SK-N-SH treated with all-trans-retinoic acid at 6 μM for 48 hours (cell line): ENCODE measurements at regions not wholly inside any gene's neighbourhood (a gene's known extent, or its start where the extent isn't known, plus 50 kb on each side); places are given as distances from the start of the nearest gene placed in this dataset.
A peak's percentile ranks its signal among the peaks of the same experiment; 100 is the strongest.

ENCODE experiments used
- ATAC-seq: fragments of 200-7000 bp; cut with Tn5 transposase; 3 replicates; pipeline ENCODE4 v1.9.1; 2020; ENCODE audit warnings: mild to moderate bottlenecking, moderate library complexity
- BACH2 ChIP-seq: fragments of 250-450 bp; sonication (Bioruptor Pico); IDR thresholded peaks from 2 replicates; pipeline ENCODE4 v1.9.0; 2021; ENCODE audit warnings: mild to moderate bottlenecking, borderline replicate concordance
- CREB5 ChIP-seq: fragments of 250-450 bp; sonication (Bioruptor Pico); IDR thresholded peaks from 2 replicates; pipeline ENCODE4 v1.5.1; 2020; ENCODE audit warnings: low read depth, mild to moderate bottlenecking, moderate library complexity
- CSDC2 ChIP-seq: fragments of 250-450 bp; sonication (Bioruptor Pico); IDR thresholded peaks from 2 replicates; pipeline ENCODE4 v1.5.0; 2020; ENCODE audit warnings: mild to moderate bottlenecking, moderate library complexity
- CSRNP3 ChIP-seq: fragments of 250-450 bp; sonication (Bioruptor Pico); IDR thresholded peaks from 2 replicates; pipeline ENCODE4 v1.5.1; 2021; ENCODE audit warnings: mild to moderate bottlenecking, moderate library complexity
- ESRRG ChIP-seq: fragments of 250-450 bp; sonication (Bioruptor Pico); IDR thresholded peaks from 2 replicates; pipeline ENCODE4 v1.6.1; 2021; ENCODE audit warnings: mild to moderate bottlenecking
- GLIS3 ChIP-seq: fragments of 250-450 bp; sonication (Bioruptor Pico); IDR thresholded peaks from 2 replicates; pipeline ENCODE4 v1.5.0; 2020; ENCODE audit warnings: mild to moderate bottlenecking, moderate library complexity
- ISL1 ChIP-seq: fragments of 250-450 bp; sonication (Bioruptor Pico); IDR thresholded peaks from 2 replicates; pipeline ENCODE4 v2.1.2; 2022; ENCODE audit warnings: mild to moderate bottlenecking, moderate library complexity
- OSR1 ChIP-seq: fragments of 250-450 bp; sonication (Bioruptor Pico); IDR thresholded peaks from 2 replicates; pipeline ENCODE4 v1.8.0; 2022; ENCODE audit warnings: moderate library complexity, mild to moderate bottlenecking, inconsistent platforms
- PATZ1 ChIP-seq: fragments of 250-450 bp; sonication (Bioruptor Pico); IDR thresholded peaks from 2 replicates; pipeline ENCODE4 v1.8.0; 2020; ENCODE audit warnings: mild to moderate bottlenecking, moderate library complexity, borderline replicate concordance
- POU6F1 ChIP-seq: fragments of 250-450 bp; sonication (Bioruptor Pico); IDR thresholded peaks from 2 replicates; pipeline ENCODE4 v1.8.0; 2021; ENCODE audit warnings: low read depth, mild to moderate bottlenecking, moderate library complexity, borderline replicate concordance
- PPARA ChIP-seq: fragments of 250-450 bp; sonication (Bioruptor Pico); IDR thresholded peaks from 2 replicates; pipeline ENCODE4 v1.5.0; 2020; ENCODE audit warnings: mild to moderate bottlenecking, borderline replicate concordance
- RARB ChIP-seq: fragments of 250-450 bp; sonication (Bioruptor Pico); IDR thresholded peaks from 2 replicates; pipeline ENCODE4 v1.8.0; 2021; ENCODE audit warnings: mild to moderate bottlenecking, moderate library complexity
- SNAI2 ChIP-seq: fragments of 250-450 bp; sonication (Bioruptor Pico); IDR thresholded peaks from 2 replicates; pipeline ENCODE4 v1.5.0; 2020; ENCODE audit warnings: mild to moderate bottlenecking, moderate library complexity
- TCF4 ChIP-seq: fragments of 250-450 bp; sonication (Bioruptor Pico); IDR thresholded peaks from 2 replicates; pipeline ENCODE4 v1.8.0; 2021; ENCODE audit warnings: mild to moderate bottlenecking, moderate library complexity, borderline replicate concordance
- TOX ChIP-seq: fragments of 250-450 bp; sonication (Bioruptor Pico); IDR thresholded peaks from 2 replicates; pipeline ENCODE4 v1.8.0; 2021; ENCODE audit warnings: mild to moderate bottlenecking, moderate library complexity, borderline replicate concordance
- TSHZ2 ChIP-seq: fragments of 250-450 bp; sonication (Bioruptor Pico); IDR thresholded peaks from 2 replicates; pipeline ENCODE4 v1.5.0; 2020; ENCODE audit warnings: mild to moderate bottlenecking, moderate library complexity
- ZC3H10 ChIP-seq: fragments of 250-450 bp; sonication (Bioruptor Pico); IDR thresholded peaks from 2 replicates; pipeline ENCODE4 v1.5.1; 2021; ENCODE audit warnings: mild to moderate bottlenecking, moderate library complexity
- ZFP3 ChIP-seq: fragments of 250-450 bp; sonication (Bioruptor Pico); IDR thresholded peaks from 2 replicates; pipeline ENCODE4 v1.5.0; 2020; ENCODE audit warnings: mild to moderate bottlenecking, moderate library complexity
- ZFP30 ChIP-seq: fragments of 450-650 bp; formaldehyde crosslinking; IDR thresholded peaks from 2 replicates; pipeline ENCODE4 v1.5.0; 2022; ENCODE audit warnings: mild to moderate bottlenecking, moderate library complexity
- ZNF565 ChIP-seq: fragments of 450-650 bp; formaldehyde crosslinking; conservative IDR thresholded peaks from 2 replicates; pipeline ENCODE4 v1.5.0; 2020; ENCODE audit warnings: low read depth, mild to moderate bottlenecking, moderate library complexity
- ZNF8 ChIP-seq: fragments of 450-650 bp; formaldehyde crosslinking; IDR thresholded peaks from 2 replicates; pipeline ENCODE4 v1.5.0; 2020; ENCODE audit warnings: mild to moderate bottlenecking, moderate library complexity

GRCh38 chr6:112639391-112639831, 292.3 kb downstream of the RFPL4B start (continued):
- TF ChIP-seq TSHZ2 (CRISPR knock-in tag) = no peak
- TF ChIP-seq GLIS3 (CRISPR knock-in tag) = no peak
- no peak for TF ChIP-seq BACH2 (CRISPR knock-in tag)
- no peak for TF ChIP-seq CSDC2 (CRISPR knock-in tag)

GRCh38 chr6:112640891-112641290, 293.8 kb downstream of the RFPL4B start:
- ATAC-seq = peak; percentile 92
- peak; percentile 75 for TF ChIP-seq ISL1
- no peak for TF ChIP-seq ZC3H10

GRCh38 chr6:112649853-112650252, 302.7 kb downstream of the RFPL4B start:
- ATAC-seq = no peak

GRCh38 chr6:112651239-112651638, 304.1 kb downstream of the RFPL4B start:
- no peak for ATAC-seq
- TF ChIP-seq TOX (CRISPR knock-in tag) (no peak), ZC3H10 (no peak), ZFP3 (CRISPR knock-in tag) (no peak), ZNF565 (CRISPR knock-in tag) (no peak), CSDC2 (CRISPR knock-in tag) (no peak), BACH2 (CRISPR knock-in tag) (no peak), PPARA (CRISPR knock-in tag) (no peak), ZFP30 (no peak), TSHZ2 (CRISPR knock-in tag) (no peak), CSRNP3 (no peak), RARB (no peak), SNAI2 (CRISPR knock-in tag) (no peak), POU6F1 (CRISPR knock-in tag) (no peak), CREB5 (CRISPR knock-in tag) (no peak), TCF4 (CRISPR knock-in tag) (no peak), ISL1 (no peak), ZNF8 (CRISPR knock-in tag) (no peak), OSR1 (CRISPR knock-in tag) (no peak), PATZ1 (no peak), ESRRG (CRISPR knock-in tag) (no peak)

More at GRCh38 chr6:112649853-112650252, 302.7 kb downstream of the RFPL4B start:
- no peak for TF ChIP-seq ZFP30
- TF ChIP-seq ZNF565 (CRISPR knock-in tag) = no peak
- TF ChIP-seq PPARA (CRISPR knock-in tag) = no peak
